PC-9 (cell line): ENCODE measurements at regions not wholly inside any gene's neighbourhood (a gene's known extent, or its start where the extent isn't known, plus 50 kb on each side); places are given as distances from the start of the nearest gene placed in this dataset.

Experiments
- BruUV-seq: library from RNA; stranded (reverse); fragments of 400-500 nt; replicated peaks from 2 replicates; lab custom pipeline; 2021; lab: Mats Ljungman, UMichigan
- CTCF ChIA-PET: fragments of 300-600 bp; sonication (Branson Sonifier 250); formaldehyde crosslinking; loops from one replicate; lab custom pipeline; 2022; ENCODE audit warnings: antibody characterized with exemption; lab: Charles Lee
- POLR2A ChIA-PET: fragments of 300-600 bp; sonication (Branson Sonifier 250); formaldehyde crosslinking; loops from one replicate; lab custom pipeline; 2022; ENCODE audit warnings: antibody characterized with exemption; ENCODE audit not compliant: unreplicated experiment; lab: Charles Lee
- DNase-seq, 2 experiments: peaks; one replicate each; pipeline versions ENCODE4 v3.0.0 to v3.0.0-alpha.2; 2015 to 2022; ENCODE audit warnings: mixed read lengths in 1 of 2
- H2AFZ ChIP-seq: fragments of 200-600 bp; sonication (generic); 2 replicates; pipeline ENCODE4 v1.8.1; 2017; ENCODE audit warnings: antibody characterized with exemption
- H3F3A ChIP-seq: fragments of 200-600 bp; sonication (generic); 2 replicates; pipeline ENCODE4 v1.8.1; 2017; ENCODE audit warnings: antibody characterized with exemption, mild to moderate bottlenecking, low read depth; ENCODE audit not compliant: insufficient read depth
- H3K27ac ChIP-seq: fragments of 200-600 bp; sonication (generic); 2 replicates; pipeline ENCODE4 v1.6.1; 2016; ENCODE audit warnings: mixed run types
- H3K27me3 ChIP-seq: fragments of 200-600 bp; sonication (generic); 2 replicates; pipeline ENCODE4 v1.6.1; 2016; ENCODE audit warnings: low read depth, mixed run types; ENCODE audit not compliant: insufficient read depth
- H3K36me3 ChIP-seq: fragments of 200-600 bp; sonication (generic); 2 replicates; pipeline ENCODE4 v1.6.1; 2016; ENCODE audit warnings: low read depth, mixed run types
- H3K4me1 ChIP-seq: fragments of 200-600 bp; sonication (generic); replicated peaks from 2 replicates; pipeline ENCODE4 v1.6.1; 2016; ENCODE audit warnings: mixed run types; ENCODE audit not compliant: insufficient read depth
- H3K4me2 ChIP-seq: fragments of 200-600 bp; sonication (generic); 2 replicates; pipeline ENCODE4 v1.6.1; 2017; ENCODE audit warnings: mixed run types
- H3K4me3 ChIP-seq: fragments of 200-600 bp; sonication (generic); 2 replicates; pipeline ENCODE4 v1.6.1; 2016; ENCODE audit warnings: mixed run types
- H3K79me2 ChIP-seq: fragments of 200-600 bp; sonication (generic); 2 replicates; pipeline ENCODE4 v1.6.1; 2017; ENCODE audit warnings: low read depth, mixed run types
- H3K9me2 ChIP-seq: fragments of 200-600 bp; sonication (generic); 2 replicates; pipeline ENCODE4 v1.8.1; 2017; ENCODE audit warnings: mild to moderate bottlenecking; ENCODE audit not compliant: insufficient read depth
- H3K9me3 ChIP-seq: fragments of 200-600 bp; sonication (generic); 2 replicates; pipeline ENCODE4 v1.8.1; 2016; ENCODE audit warnings: low read depth; ENCODE audit not compliant: insufficient read depth
- H4K20me1 ChIP-seq: fragments of 200-600 bp; sonication (generic); 2 replicates; pipeline ENCODE4 v1.8.1; 2017; ENCODE audit not compliant: insufficient read depth
- EZH2 ChIP-seq: fragments of 200-600 bp; sonication (generic); IDR thresholded peaks from 2 replicates; pipeline ENCODE4 v1.8.0; 2017; ENCODE audit warnings: antibody characterized with exemption, low read depth
- intact Hi-C: fragments of 100-400 bp; cut with micrococcal nuclease; formaldehyde crosslinking; loops from one replicate; pipeline ENCODE4 v1.10.0; 2022; ENCODE audit not compliant: unreplicated experiment
- TF ChIP-seq, protein P1 (sequence below): fragments of 200-600 bp; sonication (generic); conservative IDR thresholded peaks from 2 replicates; pipeline ENCODE4 v1.6.1; 2017; ENCODE audit warnings: mixed run types, antibody characterized with exemption, mild to moderate bottlenecking, moderate library complexity

DNA sequence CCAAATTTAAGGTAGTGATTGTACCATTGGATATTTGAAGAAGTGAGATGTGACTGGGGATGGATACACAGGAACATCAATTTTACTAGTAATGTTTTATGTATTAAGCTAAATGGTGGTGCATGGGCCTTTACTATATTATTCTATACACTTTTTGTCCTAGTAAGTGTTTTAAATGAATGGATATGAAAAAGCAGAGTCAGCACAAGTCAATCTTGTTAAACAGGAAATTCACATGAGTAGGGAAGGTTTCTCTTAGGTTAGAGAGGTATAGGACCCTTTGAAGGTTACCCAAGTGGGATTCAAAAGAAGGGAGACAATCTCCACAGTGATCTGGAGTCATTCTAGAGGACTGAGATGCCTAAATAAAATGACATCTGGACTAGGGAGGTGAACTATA lies 71.8 kb upstream of the NCKAP5 start:
- no TSS peak for BruUV-seq
- Histone ChIP-seq H3F3A (no peaks in the 10 kb centered on the region), H2AFZ (no peak overlapping the region), H3K4me2 (no peak overlapping the region), H3K79me2 (no peaks in the 10 kb centered on the region), H3K4me3 (no peak overlapping the region), H3K27me3 (no peaks in the 10 kb centered on the region), H3K4me1 (no peaks in the 10 kb centered on the region), H3K9me3 (no peaks in the 10 kb centered on the region), H4K20me1 (no peaks in the 10 kb centered on the region), H3K27ac (no peak overlapping the region), H3K36me3 (no peaks in the 10 kb centered on the region), H3K9me2 (no peaks in the 10 kb centered on the region)
- intact Hi-C loops, result no loop called here
- DNase-seq, result no peak
- ChIA-PET CTCF (no interaction called here), POLR2A (no interaction called here)
- TF ChIP-seq EZH2, result no peak
- TF ChIP-seq, protein P1, sequence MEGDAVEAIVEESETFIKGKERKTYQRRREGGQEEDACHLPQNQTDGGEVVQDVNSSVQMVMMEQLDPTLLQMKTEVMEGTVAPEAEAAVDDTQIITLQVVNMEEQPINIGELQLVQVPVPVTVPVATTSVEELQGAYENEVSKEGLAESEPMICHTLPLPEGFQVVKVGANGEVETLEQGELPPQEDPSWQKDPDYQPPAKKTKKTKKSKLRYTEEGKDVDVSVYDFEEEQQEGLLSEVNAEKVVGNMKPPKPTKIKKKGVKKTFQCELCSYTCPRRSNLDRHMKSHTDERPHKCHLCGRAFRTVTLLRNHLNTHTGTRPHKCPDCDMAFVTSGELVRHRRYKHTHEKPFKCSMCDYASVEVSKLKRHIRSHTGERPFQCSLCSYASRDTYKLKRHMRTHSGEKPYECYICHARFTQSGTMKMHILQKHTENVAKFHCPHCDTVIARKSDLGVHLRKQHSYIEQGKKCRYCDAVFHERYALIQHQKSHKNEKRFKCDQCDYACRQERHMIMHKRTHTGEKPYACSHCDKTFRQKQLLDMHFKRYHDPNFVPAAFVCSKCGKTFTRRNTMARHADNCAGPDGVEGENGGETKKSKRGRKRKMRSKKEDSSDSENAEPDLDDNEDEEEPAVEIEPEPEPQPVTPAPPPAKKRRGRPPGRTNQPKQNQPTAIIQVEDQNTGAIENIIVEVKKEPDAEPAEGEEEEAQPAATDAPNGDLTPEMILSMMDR, result no peak

GRCh38 chr2:133641497-133641896 lies 73.2 kb upstream of the NCKAP5 start:
- no peaks in the 10 kb centered on the region; the same call in 1 of the 2 replicates for H3K27me3 ChIP-seq
- H3K4me3 ChIP-seq, result no peak overlapping the region
- no peak overlapping the region for H3K27ac ChIP-seq
- CTCF ChIA-PET, result no interaction called here
- H3F3A ChIP-seq, result no peaks in the 10 kb centered on the region
- no peaks in the 10 kb centered on the region for H3K36me3 ChIP-seq
- H2AFZ ChIP-seq, result no peak overlapping the region
- H3K4me2 ChIP-seq, result no peak overlapping the region
- intact Hi-C loops, result no loop called here
- POLR2A ChIA-PET, result no interaction called here
- no peaks in the 10 kb centered on the region for H3K9me3 ChIP-seq
- no TSS peak for BruUV-seq
- H4K20me1 ChIP-seq, result no peaks in the 10 kb centered on the region
- no peaks in the 10 kb centered on the region; the same call in 1 of the 2 replicates for H3K9me2 ChIP-seq
- peak; percentile 8 to 55 for DNase-seq
- no peaks in the 10 kb centered on the region for H3K4me1 ChIP-seq
- TF ChIP-seq, protein P1, result no peak; the same call in 1 of the 2 replicates
- TF ChIP-seq EZH2, result no peak
- no peaks in the 10 kb centered on the region for H3K79me2 ChIP-seq

- no peak overlapping the region for H3K4me2 ChIP-seq
These were observed 73.9 kb upstream of the NCKAP5 start for GRCh38 chr2:133641942-133642725.

More at GRCh38 chr2:133641942-133642725, 73.9 kb upstream of the NCKAP5 start:
- H3K36me3 ChIP-seq, result no peaks in the 10 kb centered on the region
- H3K9me3 ChIP-seq, result no peaks in the 10 kb centered on the region
- intact Hi-C loops, result no loop called here
- DNase-seq, result no peak
- no peak overlapping the region for H2AFZ ChIP-seq
- CTCF ChIA-PET, result no interaction called here
- H3K4me3 ChIP-seq, result no peak overlapping the region
- no peak overlapping the region for H3K27ac ChIP-seq
- no peaks in the 10 kb centered on the region for H3K4me1 ChIP-seq
- H3K9me2 ChIP-seq, result no peaks in the 10 kb centered on the region; the same call in 1 of the 2 replicates
- H3F3A ChIP-seq, result no peaks in the 10 kb centered on the region
- H3K79me2 ChIP-seq, result no peaks in the 10 kb centered on the region
- no peaks in the 10 kb centered on the region; the same call in 1 of the 2 replicates for H3K27me3 ChIP-seq
- BruUV-seq, result no TSS peak
- POLR2A ChIA-PET, result no interaction called here
- H4K20me1 ChIP-seq, result no peaks in the 10 kb centered on the region
- no peak for TF ChIP-seq EZH2
- TF ChIP-seq, protein P1, result no peak
